ENCODE measurements at regions not wholly inside any gene's neighbourhood (a gene's known extent, or its start where the extent isn't known, plus 50 kb on each side); places are given as distances from the start of the nearest gene placed in this dataset.

DNA sequence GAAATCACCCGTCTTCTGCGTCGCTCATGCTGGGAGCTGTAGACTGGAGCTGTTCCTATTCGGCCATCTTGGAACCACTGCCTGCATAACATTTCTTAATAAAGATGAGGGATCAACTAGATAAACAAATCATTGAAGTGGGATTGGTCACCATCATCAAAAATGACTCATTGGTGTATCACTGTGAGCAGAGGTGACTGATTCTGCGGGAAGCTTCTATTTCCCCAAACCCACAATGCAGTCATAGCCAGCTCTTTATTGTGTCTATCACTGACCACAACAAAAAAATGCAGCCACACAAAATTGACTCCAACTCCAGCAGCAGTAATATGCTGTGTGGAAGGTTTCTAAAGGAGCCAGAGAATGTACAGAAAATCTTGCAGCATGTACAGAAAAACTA is 630.7 kb upstream of the HS6ST1 start:
- Histone ChIP-seq H3K4me1 (no peaks in the 10 kb centered on the region), H3K36me3 (no peaks in the 10 kb centered on the region), H3K9me3 (no peaks in the 10 kb centered on the region), H3K27me3 (no peaks in the 10 kb centered on the region), H3K27ac (no peak overlapping the region), H3K4me3 (no peak overlapping the region)
- TF ChIP-seq, protein P1, sequence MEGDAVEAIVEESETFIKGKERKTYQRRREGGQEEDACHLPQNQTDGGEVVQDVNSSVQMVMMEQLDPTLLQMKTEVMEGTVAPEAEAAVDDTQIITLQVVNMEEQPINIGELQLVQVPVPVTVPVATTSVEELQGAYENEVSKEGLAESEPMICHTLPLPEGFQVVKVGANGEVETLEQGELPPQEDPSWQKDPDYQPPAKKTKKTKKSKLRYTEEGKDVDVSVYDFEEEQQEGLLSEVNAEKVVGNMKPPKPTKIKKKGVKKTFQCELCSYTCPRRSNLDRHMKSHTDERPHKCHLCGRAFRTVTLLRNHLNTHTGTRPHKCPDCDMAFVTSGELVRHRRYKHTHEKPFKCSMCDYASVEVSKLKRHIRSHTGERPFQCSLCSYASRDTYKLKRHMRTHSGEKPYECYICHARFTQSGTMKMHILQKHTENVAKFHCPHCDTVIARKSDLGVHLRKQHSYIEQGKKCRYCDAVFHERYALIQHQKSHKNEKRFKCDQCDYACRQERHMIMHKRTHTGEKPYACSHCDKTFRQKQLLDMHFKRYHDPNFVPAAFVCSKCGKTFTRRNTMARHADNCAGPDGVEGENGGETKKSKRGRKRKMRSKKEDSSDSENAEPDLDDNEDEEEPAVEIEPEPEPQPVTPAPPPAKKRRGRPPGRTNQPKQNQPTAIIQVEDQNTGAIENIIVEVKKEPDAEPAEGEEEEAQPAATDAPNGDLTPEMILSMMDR (IDR thresholded peaks at IDR 0.05): no peak
- DNase-seq (ENCODE audit: low spot score in 2 of 2): no peak
- intact Hi-C loops (cut with DNase I): no loop called here

DNA sequence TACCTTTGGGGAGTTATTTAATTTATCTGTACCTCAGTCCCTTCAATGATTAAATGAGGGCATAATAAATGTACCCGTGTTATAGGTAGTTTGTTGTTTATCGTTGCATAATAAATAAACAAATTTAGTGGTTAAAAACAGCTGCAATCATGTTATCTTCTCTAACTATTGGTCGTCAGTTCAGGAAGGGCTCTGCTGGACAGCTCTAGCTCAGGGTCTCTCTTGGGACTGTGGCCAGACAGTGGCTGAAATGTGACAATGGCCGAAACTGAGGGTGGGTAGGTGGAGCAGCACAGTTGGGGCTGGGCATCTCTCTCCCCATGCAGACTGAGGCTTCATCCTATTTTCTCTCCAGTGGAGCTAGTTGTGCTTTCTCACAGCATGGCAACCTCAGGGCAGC is 632.1 kb upstream of the HS6ST1 start:
- no peak overlapping the region for H3K4me3 ChIP-seq
- no peaks in the 10 kb centered on the region for H3K9me3 ChIP-seq
- no peak for DNase-seq (ENCODE audit: low spot score in 2 of 2)
- no peak overlapping the region for H3K27ac ChIP-seq
- H3K4me1 ChIP-seq: no peaks in the 10 kb centered on the region
- TF ChIP-seq, protein P1 (IDR thresholded peaks at IDR 0.05): no peak
- no peaks in the 10 kb centered on the region for H3K36me3 ChIP-seq
- intact Hi-C loops (cut with DNase I): no loop called here
- no peaks in the 10 kb centered on the region for H3K27me3 ChIP-seq

DNA sequence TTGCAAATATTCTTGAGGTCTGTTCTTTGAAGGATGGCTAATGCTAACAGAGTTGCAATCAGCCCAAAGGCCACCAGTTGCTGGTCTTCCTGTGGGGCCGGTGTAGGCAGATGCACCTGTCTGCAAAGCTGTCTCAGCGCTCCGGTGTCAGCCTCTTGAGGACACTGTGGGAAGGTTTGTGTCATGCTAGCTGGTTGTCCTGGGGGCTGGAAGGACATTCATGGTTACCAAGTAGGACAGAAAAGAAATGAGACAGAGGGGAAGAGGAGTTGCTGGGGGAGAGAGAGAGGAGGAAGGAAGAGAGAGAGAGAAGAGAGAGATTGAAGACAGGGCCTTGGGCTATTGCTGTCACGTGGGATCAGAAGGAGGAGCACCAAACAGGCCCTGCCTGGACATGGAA is 639.6 kb upstream of the HS6ST1 start:
- no peak overlapping the region for H3K4me3 ChIP-seq
- peaks cover 6 to 17% of the 10 kb centered on the region in 2 donors for H3K9me3 ChIP-seq
- TF ChIP-seq, protein P1 (IDR thresholded peaks at IDR 0.05): no peak
- no peaks in the 10 kb centered on the region for H3K27me3 ChIP-seq
- no peak for DNase-seq (ENCODE audit: low spot score in 2 of 2)
- no peaks in the 10 kb centered on the region for H3K4me1 ChIP-seq
- H3K27ac ChIP-seq: no peak overlapping the region
- intact Hi-C loops (cut with DNase I): no loop called here
- H3K36me3 ChIP-seq: no peaks in the 10 kb centered on the region

DNA sequence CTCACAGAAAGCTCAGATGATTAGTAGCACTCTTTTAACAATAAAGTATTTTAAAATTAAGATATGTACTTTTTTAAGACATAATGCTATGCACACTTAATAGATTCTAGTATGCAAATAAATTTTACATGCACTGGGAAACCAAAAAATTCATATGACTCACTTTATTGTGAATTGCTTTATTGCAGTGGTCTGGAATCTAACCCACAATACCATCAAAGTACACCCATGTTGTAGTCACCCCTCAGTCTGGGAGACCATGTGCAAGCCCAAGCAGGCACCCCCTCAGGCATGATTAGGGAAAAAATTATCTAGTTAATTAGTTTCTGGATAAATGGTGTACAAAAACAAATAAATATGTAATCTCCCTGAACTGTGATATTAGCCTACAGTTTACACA is 649.0 kb upstream of the HS6ST1 start:
- intact Hi-C loops (cut with DNase I): no loop called here
- Histone ChIP-seq H3K27me3 (no peaks in the 10 kb centered on the region), H3K9me3 (peaks cover 0 to 6% of the 10 kb centered on the region in 2 donors), H3K36me3 (no peaks in the 10 kb centered on the region), H3K4me3 (no peak overlapping the region), H3K4me1 (no peaks in the 10 kb centered on the region), H3K27ac (no peak overlapping the region)
- TF ChIP-seq, protein P1 (IDR thresholded peaks at IDR 0.05): no peak
- DNase-seq (ENCODE audit: low spot score in 2 of 2): no peak

DNA sequence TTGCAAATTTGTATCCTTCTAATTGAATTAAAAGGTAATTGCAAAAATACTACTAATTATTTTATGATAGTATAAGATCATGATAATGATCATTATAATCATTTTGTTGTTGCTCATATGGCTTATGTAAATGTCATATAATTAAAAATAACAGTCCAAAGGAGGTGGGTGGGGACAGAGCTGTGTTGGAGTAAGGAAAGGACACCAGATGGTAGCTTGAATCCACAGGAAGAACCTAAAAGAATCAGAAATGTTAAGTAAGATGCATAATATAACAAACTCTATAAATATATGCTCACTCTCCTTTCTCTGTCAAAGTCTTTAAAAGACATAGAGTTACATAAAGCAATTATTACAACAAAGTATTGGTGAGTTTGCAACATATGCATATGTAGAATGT is 650.7 kb upstream of the HS6ST1 start:
- DNase-seq (ENCODE audit: low spot score in 2 of 2): no peak
- no peak overlapping the region for H3K27ac ChIP-seq
- H3K27me3 ChIP-seq: no peaks in the 10 kb centered on the region
- intact Hi-C loops (cut with DNase I): no loop called here
- H3K4me1 ChIP-seq: no peaks in the 10 kb centered on the region
- H3K36me3 ChIP-seq: no peaks in the 10 kb centered on the region
- H3K4me3 ChIP-seq: no peak overlapping the region
- TF ChIP-seq, protein P1 (IDR thresholded peaks at IDR 0.05): no peak
- no peaks in the 10 kb centered on the region for H3K9me3 ChIP-seq
